ENCODE measurements at regions not wholly inside any gene's neighbourhood (a gene's known extent, or its start where the extent isn't known, plus 50 kb on each side); places are given as distances from the start of the nearest gene placed in this dataset.

GRCh38 chr15:93716615-93717231 is 514.6 kb upstream of the MCTP2 start:
- DNase-seq (ENCODE audit: low read depth) = no peak

- no peak for DNase-seq (ENCODE audit: low read depth)
Measured at GRCh38 chr15:93709708-93710107, 521.7 kb upstream of the MCTP2 start.

GRCh38 chr15:93708724-93709445 is 522.5 kb upstream of the MCTP2 start:
- no peak for DNase-seq (ENCODE audit: low read depth)

- no peak for DNase-seq (ENCODE audit: low read depth)
Measured at GRCh38 chr15:93707751-93708150, 523.6 kb upstream of the MCTP2 start.

- DNase-seq (ENCODE audit: low read depth) = no peak
Measured at GRCh38 chr15:93706495-93707292, 524.7 kb upstream of the MCTP2 start.

GRCh38 chr15:93705753-93706455 is 525.5 kb upstream of the MCTP2 start:
- no peak for DNase-seq (ENCODE audit: low read depth)

GRCh38 chr15:93703092-93703739 is 528.1 kb upstream of the MCTP2 start:
- DNase-seq (ENCODE audit: low read depth) = no peak

GRCh38 chr15:93700051-93700450 is 531.3 kb upstream of the MCTP2 start:
- DNase-seq (ENCODE audit: low read depth) = no peak

GRCh38 chr15:93694033-93694432 is 537.3 kb upstream of the MCTP2 start:
- no peak for DNase-seq (ENCODE audit: low read depth)

GRCh38 chr15:93683651-93684050 is 547.7 kb upstream of the MCTP2 start:
- DNase-seq (ENCODE audit: low read depth) = no peak

- no peak for DNase-seq (ENCODE audit: low read depth)
Measured at GRCh38 chr15:93671387-93671943, 559.9 kb upstream of the MCTP2 start.

GRCh38 chr15:93670931-93671330 is 560.4 kb upstream of the MCTP2 start:
- no peak for DNase-seq (ENCODE audit: low read depth)

- DNase-seq (ENCODE audit: low read depth) = no peak
Measured at GRCh38 chr15:93664213-93664956, 567.0 kb upstream of the MCTP2 start.

GRCh38 chr15:93662162-93662885 is 569.0 kb upstream of the MCTP2 start:
- DNase-seq (ENCODE audit: low read depth) = no peak

- no peak for DNase-seq (ENCODE audit: low read depth)
Measured at GRCh38 chr15:93658026-93658816, 569.2 kb upstream of the RGMA start.

GRCh38 chr15:93656041-93656440 is 567.0 kb upstream of the RGMA start:
- no peak for DNase-seq (ENCODE audit: low read depth)

- no peak for DNase-seq (ENCODE audit: low read depth)
Measured at GRCh38 chr15:93649691-93650235, 560.8 kb upstream of the RGMA start.

GRCh38 chr15:93646193-93646592 is 557.2 kb upstream of the RGMA start:
- no peak for DNase-seq (ENCODE audit: low read depth)

GRCh38 chr15:93645594-93645993 is 556.6 kb upstream of the RGMA start:
- no peak for DNase-seq (ENCODE audit: low read depth)

Data from EH (cell line).